Sigmoid colon (tissue), 3 donors: ENCODE measurements at regions not wholly inside any gene's neighbourhood (a gene's known extent, or its start where the extent isn't known, plus 50 kb on each side); places are given as distances from the start of the nearest gene placed in this dataset.

Source experiments
- CTCF ChIP-seq, 4 experiments: fragments of 450-650 bp in 3 of 4; fragments of 200-600 bp in 1 of 4; IDR thresholded peaks; one replicate each; pipeline ENCODE4 v1.5.1; 2016 to 2019; ENCODE audit warnings: antibody characterized with exemption in 4 of 4, mild to moderate bottlenecking in 3 of 4, moderate library complexity in 2 of 4
- POLR2A ChIP-seq, 2 donors: fragments of 450-650 bp; IDR thresholded peaks; one replicate each; pipeline ENCODE4 v1.6.1; 2016; ENCODE audit warnings: antibody characterized with exemption in 2 of 2, mild to moderate bottlenecking in 2 of 2, moderate library complexity in 2 of 2

GRCh38 chr14:55807053-55807880 is 227.3 kb downstream of the KTN1 start:
- no peak for TF ChIP-seq POLR2A (IDR thresholded peaks at IDR 0.05)
- no peak for TF ChIP-seq CTCF (IDR thresholded peaks at IDR 0.05)
